ENCODE measurements at regions not wholly inside any gene's neighbourhood (a gene's known extent, or its start where the extent isn't known, plus 50 kb on each side); places are given as distances from the start of the nearest gene placed in this dataset.

GRCh38 chr2:128982670-128983069 is 664.0 kb upstream of the HS6ST1 start:
- H3K9me3 Mint-ChIP-seq, result no peaks in the 10 kb centered on the region
- H3K4me3 Mint-ChIP-seq, result no peak overlapping the region
- H3K27ac ChIP-seq (ENCODE audit: low read depth, low read length), result no peak overlapping the region
- H3K9me3 ChIP-seq (ENCODE audit: low read length), result no peaks in the 10 kb centered on the region
- no peaks in the 10 kb centered on the region for H3K4me1 ChIP-seq (ENCODE audit: insufficient read depth, low read length)
- H3K27ac Mint-ChIP-seq, result no peak overlapping the region
- DNase-seq, result no peak
- ChIA-PET CTCF (no interaction called here), POLR2A (no interaction called here)
- H3K4me1 Mint-ChIP-seq, result no peaks in the 10 kb centered on the region
- H3K4me3 ChIP-seq (ENCODE audit: low read length), result no peak overlapping the region
- peaks cover under 1 to 3% of the 10 kb centered on the region in 2 donors for H3K27me3 Mint-ChIP-seq
- no peaks in the 10 kb centered on the region for H3K36me3 ChIP-seq (ENCODE audit: insufficient read depth, low read length)
- H3K27me3 ChIP-seq (ENCODE audit: insufficient read depth, low read length, poor library complexity, severe bottlenecking), result no peaks in the 10 kb centered on the region
- no peaks in the 10 kb centered on the region for H3K36me3 Mint-ChIP-seq

- Mint-ChIP-seq H3K4me3 (no peak overlapping the region), H3K4me1 (no peaks in the 10 kb centered on the region), H3K9me3 (no peaks in the 10 kb centered on the region), H3K27me3 (peaks cover 3 to 4% of the 10 kb centered on the region in 2 donors), H3K27ac (no peak overlapping the region), H3K36me3 (no peaks in the 10 kb centered on the region)
- no peak overlapping the region for H3K4me3 ChIP-seq (ENCODE audit: low read length)
- no peak for DNase-seq
- no peaks in the 10 kb centered on the region for H3K36me3 ChIP-seq (ENCODE audit: insufficient read depth, low read length)
- no peaks in the 10 kb centered on the region for H3K9me3 ChIP-seq (ENCODE audit: low read length)
- POLR2A ChIA-PET, result no interaction called here
- no peak overlapping the region for H3K27ac ChIP-seq (ENCODE audit: low read depth, low read length)
- no peaks in the 10 kb centered on the region for H3K4me1 ChIP-seq (ENCODE audit: insufficient read depth, low read length)
- CTCF ChIA-PET, result no interaction called here
- no peaks in the 10 kb centered on the region for H3K27me3 ChIP-seq (ENCODE audit: insufficient read depth, low read length, poor library complexity, severe bottlenecking)
Measured at GRCh38 chr2:128983094-128983493, 664.4 kb upstream of the HS6ST1 start.

- POLR2A ChIA-PET, result no interaction called here
- Histone ChIP-seq H3K27ac (ENCODE audit: low read depth, low read length) (no peak overlapping the region), H3K4me3 (ENCODE audit: low read length) (no peak overlapping the region), H3K36me3 (ENCODE audit: insufficient read depth, low read length) (no peaks in the 10 kb centered on the region), H3K9me3 (ENCODE audit: low read length) (no peaks in the 10 kb centered on the region), H3K4me1 (ENCODE audit: insufficient read depth, low read length) (no peaks in the 10 kb centered on the region), H3K27me3 (ENCODE audit: insufficient read depth, low read length, poor library complexity, severe bottlenecking) (no peaks in the 10 kb centered on the region)
- DNase-seq, result no peak
- H3K9me3 Mint-ChIP-seq, result peaks cover 0 to 2% (median 0%) of the 10 kb centered on the region in 5 donors
- no peak overlapping the region for H3K4me3 Mint-ChIP-seq
- H3K36me3 Mint-ChIP-seq, result no peaks in the 10 kb centered on the region
- H3K4me1 Mint-ChIP-seq, result no peaks in the 10 kb centered on the region
- no peak overlapping the region for H3K27ac Mint-ChIP-seq
- H3K27me3 Mint-ChIP-seq, result peaks cover 0 to 4% of the 10 kb centered on the region in 2 donors
- CTCF ChIA-PET, result no interaction called here
Measured at GRCh38 chr2:128984081-128984480, 665.4 kb upstream of the HS6ST1 start.

GRCh38 chr2:128984855-128985254 is 666.2 kb upstream of the HS6ST1 start:
- Histone ChIP-seq H3K27ac (ENCODE audit: low read depth, low read length) (no peak overlapping the region), H3K27me3 (ENCODE audit: insufficient read depth, low read length, poor library complexity, severe bottlenecking) (no peaks in the 10 kb centered on the region), H3K9me3 (ENCODE audit: low read length) (no peaks in the 10 kb centered on the region), H3K36me3 (ENCODE audit: insufficient read depth, low read length) (no peaks in the 10 kb centered on the region), H3K4me3 (ENCODE audit: low read length) (no peak overlapping the region), H3K4me1 (ENCODE audit: insufficient read depth, low read length) (no peaks in the 10 kb centered on the region)
- Mint-ChIP-seq H3K27me3 (peaks cover 0 to 4% of the 10 kb centered on the region in 2 donors), H3K4me1 (no peaks in the 10 kb centered on the region), H3K36me3 (no peaks in the 10 kb centered on the region), H3K4me3 (no peak overlapping the region), H3K9me3 (peaks cover 0 to 2% (median 0%) of the 10 kb centered on the region in 5 donors), H3K27ac (no peak overlapping the region)
- POLR2A ChIA-PET, result no interaction called here
- CTCF ChIA-PET, result no interaction called here
- DNase-seq, result no peak

- H3K36me3 Mint-ChIP-seq, result no peaks in the 10 kb centered on the region
- Histone ChIP-seq H3K4me3 (ENCODE audit: low read length) (no peak overlapping the region), H3K4me1 (ENCODE audit: insufficient read depth, low read length) (no peaks in the 10 kb centered on the region), H3K27ac (ENCODE audit: low read depth, low read length) (no peak overlapping the region), H3K36me3 (ENCODE audit: insufficient read depth, low read length) (no peaks in the 10 kb centered on the region), H3K9me3 (ENCODE audit: low read length) (no peaks in the 10 kb centered on the region), H3K27me3 (ENCODE audit: insufficient read depth, low read length, poor library complexity, severe bottlenecking) (no peaks in the 10 kb centered on the region)
- no peak for DNase-seq
- no peak overlapping the region for H3K27ac Mint-ChIP-seq
- H3K9me3 Mint-ChIP-seq, result peaks cover 0 to 2% (median 0%) of the 10 kb centered on the region in 5 donors
- H3K27me3 Mint-ChIP-seq, result peaks cover 0 to 4% of the 10 kb centered on the region in 2 donors
- no peak overlapping the region for H3K4me3 Mint-ChIP-seq
- ChIA-PET CTCF (no interaction called here), POLR2A (no interaction called here)
- no peaks in the 10 kb centered on the region for H3K4me1 Mint-ChIP-seq
Measured at GRCh38 chr2:128986026-128986715, 667.5 kb upstream of the HS6ST1 start.

GRCh38 chr2:128986867-128987268 is 668.2 kb upstream of the HS6ST1 start:
- Mint-ChIP-seq H3K27me3 (peaks cover 0 to 4% of the 10 kb centered on the region in 2 donors), H3K9me3 (peaks cover 0 to 2% (median 0%) of the 10 kb centered on the region in 5 donors), H3K27ac (no peak overlapping the region), H3K4me1 (no peaks in the 10 kb centered on the region), H3K36me3 (no peaks in the 10 kb centered on the region), H3K4me3 (no peak overlapping the region)
- H3K4me3 ChIP-seq (ENCODE audit: low read length), result no peak overlapping the region
- H3K27ac ChIP-seq (ENCODE audit: low read depth, low read length), result no peak overlapping the region
- POLR2A ChIA-PET, result no interaction called here
- H3K27me3 ChIP-seq (ENCODE audit: insufficient read depth, low read length, poor library complexity, severe bottlenecking), result no peaks in the 10 kb centered on the region
- H3K9me3 ChIP-seq (ENCODE audit: low read length), result no peaks in the 10 kb centered on the region
- no peaks in the 10 kb centered on the region for H3K4me1 ChIP-seq (ENCODE audit: insufficient read depth, low read length)
- CTCF ChIA-PET, result no interaction called here
- DNase-seq, result no peak
- H3K36me3 ChIP-seq (ENCODE audit: insufficient read depth, low read length), result no peaks in the 10 kb centered on the region

- Mint-ChIP-seq H3K9me3 (peaks cover 0 to 2% (median 0%) of the 10 kb centered on the region in 5 donors), H3K4me3 (no peak overlapping the region), H3K27me3 (peaks cover 0 to 4% of the 10 kb centered on the region in 2 donors), H3K36me3 (no peaks in the 10 kb centered on the region), H3K4me1 (no peaks in the 10 kb centered on the region), H3K27ac (no peak overlapping the region)
- no peaks in the 10 kb centered on the region for H3K27me3 ChIP-seq (ENCODE audit: insufficient read depth, low read length, poor library complexity, severe bottlenecking)
- no peaks in the 10 kb centered on the region for H3K4me1 ChIP-seq (ENCODE audit: insufficient read depth, low read length)
- no peak overlapping the region for H3K27ac ChIP-seq (ENCODE audit: low read depth, low read length)
- POLR2A ChIA-PET, result no interaction called here
- no peak overlapping the region for H3K4me3 ChIP-seq (ENCODE audit: low read length)
- no peaks in the 10 kb centered on the region for H3K36me3 ChIP-seq (ENCODE audit: insufficient read depth, low read length)
- CTCF ChIA-PET, result no interaction called here
- DNase-seq, result no peak
- no peaks in the 10 kb centered on the region for H3K9me3 ChIP-seq (ENCODE audit: low read length)
Measured at GRCh38 chr2:128988326-128988725, 669.7 kb upstream of the HS6ST1 start.

GRCh38 chr2:128988967-128989366 is 670.3 kb upstream of the HS6ST1 start:
- H3K4me3 Mint-ChIP-seq, result no peak overlapping the region
- peaks cover 0 to 4% of the 10 kb centered on the region in 2 donors for H3K27me3 Mint-ChIP-seq
- DNase-seq, result no peak
- no peak overlapping the region for H3K27ac Mint-ChIP-seq
- H3K36me3 ChIP-seq (ENCODE audit: insufficient read depth, low read length), result no peaks in the 10 kb centered on the region
- H3K4me1 ChIP-seq (ENCODE audit: insufficient read depth, low read length), result no peaks in the 10 kb centered on the region
- no peak overlapping the region for H3K27ac ChIP-seq (ENCODE audit: low read depth, low read length)
- ChIA-PET CTCF (no interaction called here), POLR2A (no interaction called here)
- H3K9me3 Mint-ChIP-seq, result peaks cover 0 to 2% (median 0%) of the 10 kb centered on the region in 5 donors
- no peaks in the 10 kb centered on the region for H3K9me3 ChIP-seq (ENCODE audit: low read length)
- H3K4me3 ChIP-seq (ENCODE audit: low read length), result no peak overlapping the region
- H3K36me3 Mint-ChIP-seq, result no peaks in the 10 kb centered on the region
- no peaks in the 10 kb centered on the region for H3K4me1 Mint-ChIP-seq
- H3K27me3 ChIP-seq (ENCODE audit: insufficient read depth, low read length, poor library complexity, severe bottlenecking), result no peaks in the 10 kb centered on the region

GRCh38 chr2:128995086-128995485 is 676.4 kb upstream of the HS6ST1 start:
- H3K27me3 ChIP-seq (ENCODE audit: insufficient read depth, low read length, poor library complexity, severe bottlenecking), result no peaks in the 10 kb centered on the region
- CTCF ChIA-PET, result no interaction called here
- no peaks in the 10 kb centered on the region for H3K9me3 Mint-ChIP-seq
- no peaks in the 10 kb centered on the region for H3K36me3 ChIP-seq (ENCODE audit: insufficient read depth, low read length)
- POLR2A ChIA-PET, result no interaction called here
- no peak overlapping the region for H3K27ac Mint-ChIP-seq
- H3K27ac ChIP-seq (ENCODE audit: low read depth, low read length), result no peak overlapping the region
- DNase-seq, result no peak
- no peaks in the 10 kb centered on the region for H3K4me1 Mint-ChIP-seq
- H3K4me1 ChIP-seq (ENCODE audit: insufficient read depth, low read length), result no peaks in the 10 kb centered on the region
- H3K27me3 Mint-ChIP-seq, result no peaks in the 10 kb centered on the region
- no peak overlapping the region for H3K4me3 Mint-ChIP-seq
- H3K9me3 ChIP-seq (ENCODE audit: low read length), result no peaks in the 10 kb centered on the region
- H3K36me3 Mint-ChIP-seq, result no peaks in the 10 kb centered on the region
- H3K4me3 ChIP-seq (ENCODE audit: low read length), result no peak overlapping the region
